KMS-11 (cell line): ENCODE measurements at regions not wholly inside any gene's neighbourhood (a gene's known extent, or its start where the extent isn't known, plus 50 kb on each side); places are given as distances from the start of the nearest gene placed in this dataset.

ENCODE experiments used
- H2AFZ ChIP-seq: fragments of 200-600 bp; sonication (generic); 2 replicates; pipeline ENCODE4 v1.6.1; 2016; ENCODE audit warnings: antibody characterized with exemption, mixed run types, low read depth
- H3K27ac ChIP-seq: fragments of 200-600 bp; sonication (generic); 2 replicates; pipeline ENCODE4 v1.6.1; 2016; ENCODE audit warnings: mild to moderate bottlenecking, mixed run types
- H3K27me3 ChIP-seq: fragments of 200-600 bp; sonication (generic); 2 replicates; pipeline ENCODE4 v1.6.1; 2017; ENCODE audit warnings: mild to moderate bottlenecking, low read depth, mixed run types, moderate library complexity; ENCODE audit not compliant: insufficient read depth
- H3K36me3 ChIP-seq: fragments of 200-600 bp; sonication (generic); 2 replicates; pipeline ENCODE4 v1.6.1; 2017; ENCODE audit warnings: mild to moderate bottlenecking, mixed run types; ENCODE audit not compliant: insufficient read depth
- H3K4me1 ChIP-seq: fragments of 200-600 bp; sonication (generic); 2 replicates; pipeline ENCODE4 v1.6.1; 2016; ENCODE audit warnings: mild to moderate bottlenecking, low read depth, mixed run types; ENCODE audit not compliant: poor library complexity, severe bottlenecking
- H3K4me2 ChIP-seq: fragments of 200-600 bp; sonication (generic); 2 replicates; pipeline ENCODE4 v1.7.0; 2016; ENCODE audit warnings: mild to moderate bottlenecking, mixed run types
- H3K4me3 ChIP-seq: fragments of 200-600 bp; sonication (generic); IDR thresholded peaks from 2 replicates; pipeline ENCODE4 v1.6.1; 2017; ENCODE audit warnings: low read depth, low read length, mixed read lengths; ENCODE audit not compliant: insufficient read depth
- H3K79me2 ChIP-seq: fragments of 200-600 bp; sonication (generic); 2 replicates; pipeline ENCODE4 v1.6.1; 2016; ENCODE audit warnings: low read depth, mixed run types; ENCODE audit not compliant: insufficient read depth
- H3K9ac ChIP-seq: fragments of 200-600 bp; sonication (generic); 2 replicates; pipeline ENCODE4 v1.6.1; 2016; ENCODE audit warnings: mild to moderate bottlenecking, mixed run types
- H4K20me1 ChIP-seq: fragments of 200-600 bp; sonication (generic); 2 replicates; pipeline ENCODE4 v1.6.1; 2016; ENCODE audit warnings: mild to moderate bottlenecking, mixed run types; ENCODE audit not compliant: insufficient read depth
- TF ChIP-seq, protein P1 (sequence below): fragments of 200-600 bp; sonication (generic); conservative IDR thresholded peaks from 2 replicates; pipeline ENCODE4 v1.6.1; 2017; ENCODE audit warnings: low read depth, mild to moderate bottlenecking, antibody characterized with exemption, low read length, moderate library complexity, mixed read lengths

DNA sequence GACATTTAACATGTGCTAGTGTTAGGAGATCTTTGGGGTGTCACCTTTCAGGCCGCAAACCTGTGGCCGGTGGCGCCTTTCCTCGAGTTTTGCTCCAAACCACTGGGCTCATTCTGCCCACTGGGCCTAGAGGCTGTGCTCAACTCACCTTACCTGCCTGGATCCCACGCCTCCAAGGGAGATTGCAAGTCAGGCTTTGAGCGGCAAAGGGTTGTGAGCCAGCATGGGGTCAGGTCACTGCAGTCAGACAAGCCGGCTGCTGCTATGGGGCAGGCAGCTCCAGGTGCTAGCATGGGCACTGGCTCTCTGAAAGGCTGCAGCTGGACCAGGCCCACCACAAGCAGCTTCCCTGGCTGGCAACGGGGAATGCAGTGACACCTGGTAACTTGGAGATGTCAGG, 265.5 kb downstream of the ZBBX start:
- H3K9ac ChIP-seq: no peak overlapping the region
- H3K4me3 ChIP-seq: no peak overlapping the region
- no peaks in the 10 kb centered on the region for H3K36me3 ChIP-seq
- TF ChIP-seq, protein P1, sequence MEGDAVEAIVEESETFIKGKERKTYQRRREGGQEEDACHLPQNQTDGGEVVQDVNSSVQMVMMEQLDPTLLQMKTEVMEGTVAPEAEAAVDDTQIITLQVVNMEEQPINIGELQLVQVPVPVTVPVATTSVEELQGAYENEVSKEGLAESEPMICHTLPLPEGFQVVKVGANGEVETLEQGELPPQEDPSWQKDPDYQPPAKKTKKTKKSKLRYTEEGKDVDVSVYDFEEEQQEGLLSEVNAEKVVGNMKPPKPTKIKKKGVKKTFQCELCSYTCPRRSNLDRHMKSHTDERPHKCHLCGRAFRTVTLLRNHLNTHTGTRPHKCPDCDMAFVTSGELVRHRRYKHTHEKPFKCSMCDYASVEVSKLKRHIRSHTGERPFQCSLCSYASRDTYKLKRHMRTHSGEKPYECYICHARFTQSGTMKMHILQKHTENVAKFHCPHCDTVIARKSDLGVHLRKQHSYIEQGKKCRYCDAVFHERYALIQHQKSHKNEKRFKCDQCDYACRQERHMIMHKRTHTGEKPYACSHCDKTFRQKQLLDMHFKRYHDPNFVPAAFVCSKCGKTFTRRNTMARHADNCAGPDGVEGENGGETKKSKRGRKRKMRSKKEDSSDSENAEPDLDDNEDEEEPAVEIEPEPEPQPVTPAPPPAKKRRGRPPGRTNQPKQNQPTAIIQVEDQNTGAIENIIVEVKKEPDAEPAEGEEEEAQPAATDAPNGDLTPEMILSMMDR: no peak
- H3K79me2 ChIP-seq: no peaks in the 10 kb centered on the region
- no peaks in the 10 kb centered on the region for H3K27me3 ChIP-seq
- H4K20me1 ChIP-seq: no peaks in the 10 kb centered on the region
- no peak overlapping the region for H3K4me2 ChIP-seq
- H2AFZ ChIP-seq: no peak overlapping the region
- no peak overlapping the region for H3K27ac ChIP-seq
- H3K4me1 ChIP-seq: no peaks in the 10 kb centered on the region

DNA sequence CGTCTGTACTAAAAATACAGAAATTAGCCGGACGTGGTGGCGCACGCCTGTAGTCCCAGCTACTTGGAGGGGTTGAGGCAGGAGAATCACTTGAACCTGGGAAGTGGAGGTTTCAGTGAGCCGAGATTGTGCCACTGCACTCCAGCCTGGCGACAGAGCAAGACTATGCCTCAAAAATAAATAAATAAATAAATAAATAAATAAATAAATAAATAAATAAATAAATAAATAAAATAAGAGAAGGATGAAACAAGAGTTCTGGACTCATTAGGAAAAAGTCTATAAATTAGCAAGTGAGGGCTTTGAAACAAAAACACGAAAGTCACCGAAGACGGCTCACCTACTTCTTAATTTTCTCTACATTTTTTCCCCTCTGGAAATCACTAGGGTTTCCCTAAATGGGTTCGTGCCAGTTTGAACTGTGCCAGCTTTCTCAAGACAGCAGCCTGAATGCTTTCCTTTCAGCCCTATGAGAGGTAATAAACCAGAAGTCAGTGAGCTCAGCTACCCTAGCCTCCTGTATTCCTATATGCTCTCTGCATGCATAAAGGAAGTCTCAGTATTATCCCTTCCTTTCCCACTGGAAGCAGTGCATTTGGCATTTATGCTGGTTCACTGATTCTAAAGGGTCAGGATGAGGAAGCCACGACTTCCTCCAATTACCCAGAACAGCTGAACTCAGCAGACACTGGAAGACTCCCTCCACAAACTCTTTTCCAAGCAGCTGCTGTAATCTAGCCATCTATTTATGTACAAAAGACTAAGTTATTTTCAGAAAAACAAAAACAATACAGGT, 266.9 kb downstream of the ZBBX start:
- Histone ChIP-seq H3K9ac (no peak overlapping the region), H3K79me2 (no peaks in the 10 kb centered on the region), H3K4me2 (no peak overlapping the region), H3K4me1 (no peaks in the 10 kb centered on the region), H3K27me3 (no peaks in the 10 kb centered on the region), H4K20me1 (no peaks in the 10 kb centered on the region), H2AFZ (no peak overlapping the region), H3K27ac (no peak overlapping the region), H3K36me3 (no peaks in the 10 kb centered on the region), H3K4me3 (no peak overlapping the region)
- TF ChIP-seq, protein P1: no peak

DNA sequence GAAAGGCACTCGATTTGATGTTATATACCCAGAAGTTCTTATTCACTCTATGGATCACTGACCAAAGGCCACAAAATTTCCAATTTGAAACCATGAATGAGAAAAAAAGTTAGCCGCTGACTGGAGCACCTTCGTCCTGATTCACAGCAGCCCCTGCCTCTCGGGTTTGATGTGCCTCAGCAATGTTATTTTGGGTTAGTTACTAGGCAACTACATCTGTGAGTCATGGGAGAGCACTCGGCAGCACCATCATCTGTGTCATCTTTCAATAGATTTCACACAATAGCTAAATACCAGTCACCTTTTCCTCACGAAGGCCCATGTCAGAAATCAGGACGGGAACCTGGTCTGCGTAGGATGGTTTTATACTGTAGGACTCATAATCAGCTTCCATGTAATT, 269.2 kb downstream of the ZBBX start:
- H3K4me1 ChIP-seq: peaks cover 4% of the 10 kb centered on the region
- H2AFZ ChIP-seq: no peak overlapping the region
- H3K4me3 ChIP-seq: no peak overlapping the region
- TF ChIP-seq, protein P1: no peak
- H3K4me2 ChIP-seq: no peak overlapping the region
- no peaks in the 10 kb centered on the region for H3K27me3 ChIP-seq
- H3K79me2 ChIP-seq: no peaks in the 10 kb centered on the region
- no peaks in the 10 kb centered on the region for H3K36me3 ChIP-seq
- no peak overlapping the region for H3K27ac ChIP-seq
- no peak overlapping the region for H3K9ac ChIP-seq
- H4K20me1 ChIP-seq: no peaks in the 10 kb centered on the region

DNA sequence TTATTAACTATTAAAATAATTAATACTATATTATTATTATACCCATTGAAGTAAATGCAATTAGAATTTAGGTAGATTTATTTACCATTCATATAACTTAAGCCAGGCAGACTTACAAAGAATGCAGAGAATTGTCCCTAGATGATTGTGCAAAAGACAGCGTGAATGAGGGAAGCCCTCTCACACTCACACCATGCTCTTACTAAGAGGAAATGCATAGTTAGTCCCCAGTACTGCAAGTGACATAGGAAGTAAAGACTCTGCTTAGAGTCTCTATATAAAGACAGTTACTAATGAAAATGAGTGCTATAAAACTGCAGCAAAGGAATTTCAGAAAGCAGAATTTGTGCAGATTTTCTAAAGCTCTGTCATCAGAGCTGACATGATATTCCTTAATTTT, 270.4 kb downstream of the ZBBX start:
- Histone ChIP-seq H3K9ac (no peak overlapping the region), H3K4me3 (no peak overlapping the region), H3K4me2 (no peak overlapping the region), H3K4me1 (peaks cover 4% of the 10 kb centered on the region), H3K27ac (no peak overlapping the region), H2AFZ (no peak overlapping the region), H3K27me3 (no peaks in the 10 kb centered on the region), H4K20me1 (no peaks in the 10 kb centered on the region), H3K36me3 (no peaks in the 10 kb centered on the region), H3K79me2 (no peaks in the 10 kb centered on the region)
- TF ChIP-seq, protein P1: no peak
